GM18909 (cell line): ENCODE measurements at regions not wholly inside any gene's neighbourhood (a gene's known extent, or its start where the extent isn't known, plus 50 kb on each side); places are given as distances from the start of the nearest gene placed in this dataset.

ENCODE experiments used
- ATAC-seq: cut with Tn5 transposase; IDR thresholded peaks from one replicate; pipeline ENCODE4 v1.9.1; 2021; ENCODE audit warnings: mild to moderate bottlenecking; ENCODE audit not compliant: unreplicated experiment, poor library complexity

GRCh38 chr1:56442290-56442877 is 137.0 kb downstream of the PLPP3 start:
- no peak for ATAC-seq

DNA sequence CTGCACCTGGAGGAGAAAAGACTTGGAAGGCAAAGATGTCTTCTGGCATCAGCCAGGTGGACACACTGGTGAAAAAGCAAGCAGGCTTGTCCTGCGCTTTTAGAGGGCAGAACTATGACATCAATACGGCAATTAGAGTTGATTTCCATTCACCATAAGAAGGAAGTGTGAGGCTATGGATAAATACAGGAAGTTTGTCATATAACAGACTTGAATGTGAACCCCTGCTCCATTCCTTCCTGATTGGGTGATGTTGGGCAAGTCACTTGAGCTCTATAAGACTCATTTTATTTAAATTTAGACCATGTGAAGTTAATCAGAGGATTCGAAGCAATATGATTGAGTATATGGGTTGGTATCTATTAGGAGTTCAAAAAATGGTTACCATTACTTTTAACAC is 137.8 kb downstream of the PLPP3 start:
- no peak for ATAC-seq

GRCh38 chr1:56439610-56440264 is 139.6 kb downstream of the PLPP3 start:
- ATAC-seq = no peak

GRCh38 chr1:56438901-56439551 is 140.3 kb downstream of the PLPP3 start:
- ATAC-seq = no peak

DNA sequence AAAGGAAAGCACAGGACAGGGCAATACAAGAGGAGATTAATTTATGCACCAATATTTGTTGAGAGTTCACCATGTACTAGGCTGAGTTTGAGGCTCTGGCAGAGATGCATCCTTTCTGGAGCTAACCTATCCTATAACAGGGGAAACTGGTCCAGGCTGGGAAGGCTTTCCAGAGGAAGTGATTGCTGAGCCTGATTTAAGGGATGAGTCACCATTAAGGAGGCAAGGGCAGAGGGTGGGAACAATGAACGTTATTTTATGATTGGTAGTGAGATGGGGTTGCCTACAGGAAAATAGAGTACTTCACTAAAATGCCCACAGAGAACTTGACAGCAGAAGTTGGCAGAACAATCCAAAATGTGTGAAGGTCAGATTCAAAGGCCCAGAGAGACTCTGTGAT is 141.4 kb downstream of the PLPP3 start:
- no peak for ATAC-seq

- no peak for ATAC-seq
These were observed 142.4 kb downstream of the PLPP3 start for GRCh38 chr1:56436912-56437417.

GRCh38 chr1:56436296-56436695 is 143.1 kb downstream of the PLPP3 start:
- ATAC-seq = no peak

DNA sequence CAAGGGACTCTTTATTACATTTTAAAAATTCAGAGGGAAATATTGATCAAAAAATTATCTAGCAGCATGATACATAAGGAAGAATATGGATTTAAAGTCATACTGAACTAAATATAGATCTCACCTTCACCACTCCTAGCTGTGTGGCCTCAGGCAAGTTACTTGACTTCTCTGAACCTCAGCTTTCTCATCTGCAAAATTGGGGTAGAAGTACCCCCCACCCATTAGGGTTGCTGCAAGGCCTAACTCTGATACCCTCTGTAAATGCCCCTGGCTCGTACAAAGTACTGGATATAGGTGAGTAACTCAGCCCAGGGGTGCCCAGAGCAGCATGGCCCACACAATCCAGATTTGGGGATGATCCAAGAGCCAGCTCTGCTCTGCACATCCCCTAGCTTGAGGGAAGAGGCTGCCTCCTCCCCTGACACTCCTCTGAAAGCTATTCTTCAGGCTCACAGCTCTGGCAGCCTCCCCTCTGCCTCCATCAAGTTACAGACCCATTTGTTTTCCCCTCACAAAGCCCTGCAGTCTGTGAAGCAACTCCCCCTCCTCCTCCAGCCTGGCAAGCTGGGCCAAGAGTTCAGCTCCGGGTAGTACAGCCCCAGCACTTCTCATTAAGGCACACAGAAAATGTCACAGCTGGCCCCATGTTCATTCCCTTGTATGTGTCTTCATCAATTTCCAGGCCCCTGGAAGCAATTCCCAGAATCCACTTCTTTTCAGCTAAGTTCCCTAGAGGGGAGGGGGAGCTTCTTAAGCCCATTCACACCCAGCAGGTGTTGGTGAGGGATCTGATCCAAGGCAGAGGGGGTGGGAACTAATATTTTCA is 143.7 kb downstream of the PLPP3 start:
- ATAC-seq = no peak

DNA sequence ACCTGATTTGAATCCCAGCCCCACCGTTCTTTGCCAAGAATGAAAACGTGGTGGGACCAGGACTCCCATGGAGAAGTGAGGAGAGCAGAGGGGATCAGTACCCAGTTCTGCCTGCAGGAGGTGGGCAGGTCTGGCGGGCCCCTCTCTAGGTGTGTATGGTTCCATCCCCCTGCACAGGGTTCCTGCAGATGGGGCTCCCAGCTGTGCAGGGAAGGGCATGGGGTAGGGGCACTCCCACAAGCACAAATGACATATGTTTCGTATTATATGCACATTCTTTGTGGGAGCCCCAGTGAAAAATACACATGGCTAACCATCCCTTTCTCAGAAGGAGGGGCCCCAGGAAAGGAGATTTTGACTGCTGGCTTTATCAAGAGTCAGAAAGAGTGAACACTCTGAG is 144.6 kb downstream of the PLPP3 start:
- ATAC-seq = no peak

DNA sequence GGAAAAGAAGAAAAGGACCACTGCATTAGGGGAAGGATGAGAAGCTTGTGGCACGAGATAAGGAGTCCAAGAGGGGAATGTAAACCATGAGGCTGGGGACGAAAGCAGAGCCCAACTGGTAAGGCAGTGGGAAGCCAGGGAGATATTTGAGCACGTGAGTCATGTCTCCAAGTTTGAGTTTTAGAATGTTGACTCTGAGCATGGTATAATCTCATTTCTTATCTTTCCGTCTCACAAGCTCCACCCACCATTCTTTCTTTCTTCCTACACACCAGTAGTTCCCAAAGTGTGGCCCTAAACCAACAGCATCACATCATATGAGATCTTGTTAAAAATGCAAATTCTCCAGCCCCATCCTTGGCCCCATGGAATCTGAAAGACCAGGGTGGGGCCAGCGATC is 145.3 kb downstream of the PLPP3 start:
- no peak for ATAC-seq

DNA sequence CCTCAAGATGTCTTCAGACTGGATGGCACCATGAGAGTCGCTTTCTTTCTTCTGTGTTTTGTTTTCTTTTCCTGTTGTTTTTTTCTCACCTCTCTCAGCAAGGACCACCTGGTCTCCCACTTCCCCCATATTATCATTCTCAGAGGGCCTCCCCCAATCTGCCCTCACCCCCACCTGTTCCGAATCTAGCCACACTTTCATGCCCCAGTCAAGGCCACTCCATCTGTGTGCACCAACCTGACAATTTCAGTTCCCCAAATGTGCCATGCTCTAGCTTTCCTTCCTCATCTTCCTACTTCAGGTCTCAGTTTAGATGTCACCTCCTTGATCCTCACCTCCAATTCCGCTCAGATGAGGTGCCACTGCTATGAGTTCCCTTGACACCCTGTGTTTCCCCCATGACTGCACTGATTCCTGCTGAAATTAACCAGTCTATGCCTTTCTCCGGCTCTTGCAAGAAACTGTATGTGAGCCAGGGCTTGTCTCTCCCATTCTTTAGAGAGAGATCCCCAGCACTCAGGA is 146.2 kb downstream of the PLPP3 start:
- no peak for ATAC-seq

DNA sequence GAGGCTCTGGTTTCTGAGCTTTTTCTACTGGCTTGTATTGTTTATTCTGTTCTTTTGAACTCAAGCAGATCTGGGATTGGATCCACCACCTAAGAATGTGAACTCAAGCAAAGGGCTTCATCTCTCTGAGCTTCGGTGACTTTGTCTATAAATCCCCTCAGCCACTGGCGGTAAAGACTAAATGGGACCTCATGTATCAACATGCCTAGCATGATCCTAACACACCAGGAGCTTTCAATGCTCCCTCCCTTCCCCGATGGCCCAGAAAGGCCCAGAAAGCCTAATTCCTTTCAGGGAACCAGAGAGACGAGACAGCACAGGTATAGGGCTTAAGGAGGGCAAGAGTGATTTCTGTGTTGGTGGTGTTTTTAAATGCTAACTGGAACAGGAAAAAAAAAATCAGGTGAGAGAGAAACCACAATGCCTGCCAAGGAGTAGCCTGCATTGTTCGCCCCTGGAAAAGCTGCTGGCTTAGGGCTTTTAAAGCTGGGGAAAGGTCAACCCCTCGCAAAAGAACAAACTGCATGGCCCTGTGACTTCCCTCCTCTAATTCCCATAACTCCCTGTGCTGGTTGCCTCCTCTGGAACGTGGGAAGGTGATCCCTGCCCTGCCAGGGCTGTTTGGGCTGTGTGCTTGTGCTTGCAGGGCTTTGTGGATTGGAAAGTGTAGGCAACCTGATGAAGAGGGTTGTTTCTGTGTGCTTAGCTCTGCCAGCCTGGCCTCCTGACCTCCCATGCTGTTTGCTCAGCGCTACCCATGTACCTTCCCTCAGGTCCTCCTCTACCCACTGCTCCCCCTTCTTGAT is 147.0 kb downstream of the PLPP3 start:
- no peak for ATAC-seq

GRCh38 chr1:56430141-56430839 is 149.1 kb downstream of the PLPP3 start:
- no peak for ATAC-seq

DNA sequence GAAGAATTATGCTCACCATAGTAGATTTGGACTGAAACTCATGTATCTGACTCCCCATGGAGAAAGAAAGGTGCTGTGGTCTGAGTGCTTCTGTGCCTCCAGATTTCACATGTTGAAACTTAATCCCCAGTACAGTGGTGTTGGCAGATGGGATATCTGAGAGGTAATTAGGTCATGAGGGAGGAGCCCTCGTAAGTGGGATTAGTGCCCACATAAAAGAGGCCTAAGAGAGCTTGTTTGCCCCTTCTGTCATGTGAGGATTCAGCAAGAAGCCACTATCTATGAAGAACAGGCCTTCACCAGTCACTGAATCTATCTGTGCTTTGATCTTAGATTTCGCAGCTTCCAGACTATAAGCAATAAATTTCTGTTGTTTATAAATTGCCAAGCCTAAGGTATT is 150.1 kb downstream of the PLPP3 start:
- ATAC-seq = no peak

GRCh38 chr1:56426587-56427381 is 152.6 kb downstream of the PLPP3 start:
- no peak for ATAC-seq

DNA sequence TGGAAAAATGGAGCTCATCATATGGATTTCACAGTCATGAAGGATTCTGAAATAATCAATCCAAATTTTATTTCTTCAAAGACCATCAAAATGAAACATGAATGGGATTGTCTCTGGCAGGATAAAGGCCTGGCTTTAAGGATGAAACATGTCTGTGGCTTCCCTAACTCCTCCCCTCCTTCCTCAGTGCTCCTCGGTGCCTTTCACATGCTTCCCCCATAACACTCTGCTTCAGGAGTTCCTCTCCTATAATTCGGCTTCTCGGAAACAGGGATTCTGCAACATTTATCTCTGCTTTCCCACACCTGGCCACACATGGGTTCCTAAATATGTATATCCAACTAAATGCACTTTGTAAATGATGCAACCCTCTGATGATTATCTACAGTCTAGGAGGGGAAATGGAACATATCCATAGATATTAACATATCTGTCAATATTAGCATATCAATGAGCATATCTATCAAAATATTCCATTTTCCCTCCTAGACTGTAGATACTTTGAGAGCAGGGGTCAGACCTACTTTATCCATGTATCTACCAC is 153.8 kb downstream of the PLPP3 start:
- no peak for ATAC-seq

GRCh38 chr1:56424744-56425493 is 154.4 kb downstream of the PLPP3 start:
- no peak for ATAC-seq
